Lower lobe of right lung (tissue), 2 donors: ENCODE measurements at regions not wholly inside any gene's neighbourhood (a gene's known extent, or its start where the extent isn't known, plus 50 kb on each side); places are given as distances from the start of the nearest gene placed in this dataset.
A peak's percentile ranks its signal among the peaks of the same experiment; 100 is the strongest.

Experiments
- ATAC-seq, 2 donors: fragments of 200-7000 bp; cut with Tn5 transposase; one replicate each; pipeline ENCODE4 v1.9.1; 2020 to 2022; ENCODE audit warnings: mild to moderate bottlenecking in 2 of 2, moderate library complexity in 2 of 2
- DNase-seq: peaks from one replicate; pipeline ENCODE4 v3.0.0-alpha.2; 2020
- H3K27ac ChIP-seq: fragments of 200-600 bp; one replicate; pipeline ENCODE4 v1.8.0; 2022
- H3K27me3 ChIP-seq: fragments of 200-600 bp; one replicate; pipeline ENCODE4 v1.8.0; 2022; ENCODE audit warnings: low read depth
- H3K36me3 ChIP-seq: fragments of 200-600 bp; one replicate; pipeline ENCODE4 v1.8.0; 2022; ENCODE audit warnings: mild to moderate bottlenecking
- H3K4me1 ChIP-seq: fragments of 200-600 bp; one replicate; pipeline ENCODE4 v1.8.0; 2022
- H3K4me3 ChIP-seq: fragments of 200-600 bp; one replicate; pipeline ENCODE4 v1.8.0; 2022; ENCODE audit warnings: mild to moderate bottlenecking
- H3K9me3 ChIP-seq: fragments of 200-600 bp; one replicate; pipeline ENCODE4 v1.8.0; 2022
- CTCF ChIP-seq: fragments of 200-600 bp; IDR thresholded peaks from one replicate; pipeline ENCODE4 v1.8.0; 2022; ENCODE audit warnings: antibody characterized with exemption, mild to moderate bottlenecking
- intact Hi-C: fragments of 100-400 bp; cut with DNase I; formaldehyde crosslinking; loops from one replicate; pipeline ENCODE4 v1.11.0; 2022
- donor health status: DM: no; HTN: yes; CAD: no; lungs with severe emphysema.

DNA sequence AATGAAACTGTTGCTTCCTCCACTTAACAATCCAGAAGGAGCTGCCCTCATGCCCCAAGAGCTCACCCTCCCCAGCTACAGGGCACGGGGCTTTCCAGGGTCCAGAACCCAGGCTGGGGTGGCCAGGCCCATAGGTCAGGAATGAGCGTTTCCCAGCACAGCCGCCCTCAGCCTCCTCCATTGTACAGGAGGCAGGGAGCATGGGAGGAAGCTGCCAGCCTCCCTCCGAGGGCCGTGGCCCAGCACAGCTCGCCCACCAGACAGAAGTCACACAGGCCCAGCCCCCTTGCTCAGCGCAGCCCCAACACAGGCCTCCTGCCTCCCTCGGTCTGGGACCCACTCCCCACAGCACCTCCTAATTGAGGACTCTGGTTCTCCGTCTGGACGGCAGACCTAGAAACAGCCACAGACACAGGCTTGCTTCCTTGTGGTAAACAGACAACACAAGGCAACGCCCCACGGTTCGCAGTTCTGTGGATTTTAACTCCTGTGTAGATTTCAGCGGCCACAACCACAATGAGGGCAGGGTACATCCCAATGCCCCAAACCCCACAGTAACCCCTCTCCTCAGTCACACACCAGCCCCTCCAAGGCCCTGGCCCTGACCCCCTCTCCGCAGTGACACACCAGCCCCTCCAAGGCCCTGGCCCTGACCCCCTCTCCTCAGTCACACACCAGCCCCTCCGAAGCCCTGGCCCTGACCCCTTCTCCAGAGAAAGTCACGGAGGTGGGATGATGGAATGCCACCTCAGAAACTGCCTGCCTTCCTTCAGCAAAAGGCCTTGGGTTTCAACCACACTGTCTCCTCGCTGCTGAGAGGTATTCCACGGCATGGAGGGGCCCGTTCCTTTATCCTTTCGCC, 173.5 kb downstream of the DLL1 start:
- intact Hi-C loops, result no loop called here
- H3K4me3 ChIP-seq, result no peak overlapping the region
- H3K27ac ChIP-seq, result no peak overlapping the region
- TF ChIP-seq CTCF, result no peak
- no peaks in the 10 kb centered on the region for H3K4me1 ChIP-seq
- peaks cover 2% of the 10 kb centered on the region for H3K27me3 ChIP-seq
- H3K36me3 ChIP-seq, result no peaks in the 10 kb centered on the region
- DNase-seq (no peak), ATAC-seq (peak in 1 of 2 donors; percentile 37)
- peaks cover 22% of the 10 kb centered on the region for H3K9me3 ChIP-seq

- H3K4me3 ChIP-seq, result no peak overlapping the region
- DNase-seq (peak; percentile 24), ATAC-seq (peak in 1 of 2 donors; percentile 11)
- H3K4me1 ChIP-seq, result no peaks in the 10 kb centered on the region
- intact Hi-C loops, result no loop called here
- peaks cover 22% of the 10 kb centered on the region for H3K9me3 ChIP-seq
- no peaks in the 10 kb centered on the region for H3K36me3 ChIP-seq
- peaks cover 2% of the 10 kb centered on the region for H3K27me3 ChIP-seq
- no peak overlapping the region for H3K27ac ChIP-seq
- TF ChIP-seq CTCF, result no peak
These were observed 174.2 kb downstream of the DLL1 start for GRCh38 chr6:170116636-170117035.

GRCh38 chr6:170114956-170115855, 175.7 kb downstream of the DLL1 start:
- intact Hi-C loops, result no loop called here
- no peaks in the 10 kb centered on the region for H3K4me1 ChIP-seq
- DNase-seq, result peak; percentile 41
- no peaks in the 10 kb centered on the region for H3K36me3 ChIP-seq
- no peak for TF ChIP-seq CTCF
- peaks cover 2% of the 10 kb centered on the region for H3K27me3 ChIP-seq
- peaks cover 13% of the 10 kb centered on the region for H3K9me3 ChIP-seq
- no peak overlapping the region for H3K4me3 ChIP-seq
- no peak overlapping the region for H3K27ac ChIP-seq
- no peak for ATAC-seq

DNA sequence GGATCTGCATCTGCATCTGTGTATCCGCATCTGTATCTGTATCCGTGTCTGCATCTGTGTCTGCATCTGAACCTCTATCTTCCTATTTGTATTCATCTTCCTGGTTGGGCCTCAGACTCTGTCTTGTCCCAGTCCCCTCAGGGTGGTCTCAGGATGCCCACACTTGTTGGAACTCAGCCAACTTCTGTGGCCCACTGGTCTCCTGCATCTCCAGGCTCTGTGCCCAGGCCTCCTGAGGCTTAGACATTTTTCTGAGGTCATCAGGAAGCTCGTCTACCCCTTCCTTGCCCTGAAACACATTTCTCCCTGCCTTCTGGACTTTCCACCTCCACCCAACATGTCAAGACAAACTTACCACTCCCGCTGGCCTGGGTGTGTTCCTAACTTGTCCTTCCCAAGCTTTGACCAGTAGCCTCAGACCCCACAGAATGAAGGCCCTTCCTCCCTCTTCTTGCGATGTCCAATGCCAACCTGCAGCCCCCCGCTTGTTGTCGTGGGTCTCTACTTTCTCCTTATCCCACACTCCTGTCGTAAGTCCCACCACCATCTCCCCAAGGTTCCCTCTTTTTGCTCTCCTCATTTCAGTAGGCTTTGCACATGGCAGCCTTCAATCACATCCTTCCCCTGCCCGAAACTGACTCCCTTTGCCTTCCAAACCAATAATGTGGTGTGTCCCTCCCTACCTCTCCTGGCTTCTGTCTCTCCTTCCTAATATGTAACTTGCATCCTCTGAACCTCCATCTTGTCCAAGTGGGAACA, 176.5 kb downstream of the DLL1 start:
- peak; percentile 14 for DNase-seq

More for the DNA sequence above, 176.5 kb downstream of the DLL1 start:
- Histone ChIP-seq H3K4me3 (no peak overlapping the region), H3K27ac (no peak overlapping the region), H3K4me1 (no peaks in the 10 kb centered on the region), H3K9me3 (peaks cover 5% of the 10 kb centered on the region), H3K27me3 (peaks cover 2% of the 10 kb centered on the region), H3K36me3 (no peaks in the 10 kb centered on the region)
- intact Hi-C loops, result no loop called here
- no peak for ATAC-seq
- TF ChIP-seq CTCF, result no peak
